Hepatocyte (in vitro differentiated cells): ENCODE measurements at regions not wholly inside any gene's neighbourhood (a gene's known extent, or its start where the extent isn't known, plus 50 kb on each side); places are given as distances from the start of the nearest gene placed in this dataset.

Source experiments
- EZH2phosphoT487 ChIP-seq: fragments of 200-600 bp; sonication (generic); IDR thresholded peaks from one replicate; pipeline ENCODE4 v1.6.1; 2018; ENCODE audit warnings: antibody characterized with exemption, mild to moderate bottlenecking, low read depth, moderate library complexity; ENCODE audit not compliant: unreplicated experiment, severe bottlenecking
- TF ChIP-seq, protein P1 (sequence below): fragments of 200-600 bp; sonication (generic); IDR thresholded peaks from 2 replicates; pipeline ENCODE4 v1.5.1; 2016; ENCODE audit warnings: antibody characterized with exemption, mild to moderate bottlenecking; ENCODE audit not compliant: poor library complexity

GRCh38 chr18:1496096-1496495, 591.4 kb downstream of the ADCYAP1 start:
- TF ChIP-seq, protein P1, sequence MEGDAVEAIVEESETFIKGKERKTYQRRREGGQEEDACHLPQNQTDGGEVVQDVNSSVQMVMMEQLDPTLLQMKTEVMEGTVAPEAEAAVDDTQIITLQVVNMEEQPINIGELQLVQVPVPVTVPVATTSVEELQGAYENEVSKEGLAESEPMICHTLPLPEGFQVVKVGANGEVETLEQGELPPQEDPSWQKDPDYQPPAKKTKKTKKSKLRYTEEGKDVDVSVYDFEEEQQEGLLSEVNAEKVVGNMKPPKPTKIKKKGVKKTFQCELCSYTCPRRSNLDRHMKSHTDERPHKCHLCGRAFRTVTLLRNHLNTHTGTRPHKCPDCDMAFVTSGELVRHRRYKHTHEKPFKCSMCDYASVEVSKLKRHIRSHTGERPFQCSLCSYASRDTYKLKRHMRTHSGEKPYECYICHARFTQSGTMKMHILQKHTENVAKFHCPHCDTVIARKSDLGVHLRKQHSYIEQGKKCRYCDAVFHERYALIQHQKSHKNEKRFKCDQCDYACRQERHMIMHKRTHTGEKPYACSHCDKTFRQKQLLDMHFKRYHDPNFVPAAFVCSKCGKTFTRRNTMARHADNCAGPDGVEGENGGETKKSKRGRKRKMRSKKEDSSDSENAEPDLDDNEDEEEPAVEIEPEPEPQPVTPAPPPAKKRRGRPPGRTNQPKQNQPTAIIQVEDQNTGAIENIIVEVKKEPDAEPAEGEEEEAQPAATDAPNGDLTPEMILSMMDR = no peak
- no peak for TF ChIP-seq EZH2phosphoT487
